C4-2B (cell line): ENCODE measurements at regions not wholly inside any gene's neighbourhood (a gene's known extent, or its start where the extent isn't known, plus 50 kb on each side); places are given as distances from the start of the nearest gene placed in this dataset.

Experiments
- H3K27ac ChIP-seq: fragments of 450-650 bp; 2 replicates; pipeline ENCODE4 v1.5.1; 2017
- ZFX ChIP-seq: fragments of 450-650 bp; IDR thresholded peaks from 2 replicates; pipeline ENCODE4 v1.6.1; 2017
- TF ChIP-seq, protein P1 (sequence below): fragments of 450-650 bp; conservative IDR thresholded peaks from 2 replicates; pipeline ENCODE4 v1.5.1; 2017; ENCODE audit warnings: mild to moderate bottlenecking

DNA sequence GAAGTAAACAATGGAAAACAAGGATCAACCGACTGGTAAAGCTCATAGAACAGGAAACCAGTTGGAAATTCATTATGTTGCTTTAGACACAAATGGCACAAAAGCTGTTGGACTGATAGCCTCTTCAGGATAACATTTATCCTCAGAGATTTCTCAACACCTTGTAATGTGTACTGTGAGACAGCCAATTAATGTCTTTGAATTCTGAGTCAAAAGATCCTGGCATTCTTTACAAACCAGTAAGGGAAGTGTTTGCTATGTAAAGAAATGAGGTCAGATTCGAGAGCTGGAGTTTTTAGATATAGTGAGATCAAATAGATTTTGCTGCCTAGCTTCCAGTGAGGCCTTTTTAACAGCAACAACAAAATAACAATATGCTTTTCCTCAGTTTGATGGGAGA lies 439.2 kb downstream of the C6orf118 start:
- TF ChIP-seq ZFX, result no peak
- TF ChIP-seq, protein P1, sequence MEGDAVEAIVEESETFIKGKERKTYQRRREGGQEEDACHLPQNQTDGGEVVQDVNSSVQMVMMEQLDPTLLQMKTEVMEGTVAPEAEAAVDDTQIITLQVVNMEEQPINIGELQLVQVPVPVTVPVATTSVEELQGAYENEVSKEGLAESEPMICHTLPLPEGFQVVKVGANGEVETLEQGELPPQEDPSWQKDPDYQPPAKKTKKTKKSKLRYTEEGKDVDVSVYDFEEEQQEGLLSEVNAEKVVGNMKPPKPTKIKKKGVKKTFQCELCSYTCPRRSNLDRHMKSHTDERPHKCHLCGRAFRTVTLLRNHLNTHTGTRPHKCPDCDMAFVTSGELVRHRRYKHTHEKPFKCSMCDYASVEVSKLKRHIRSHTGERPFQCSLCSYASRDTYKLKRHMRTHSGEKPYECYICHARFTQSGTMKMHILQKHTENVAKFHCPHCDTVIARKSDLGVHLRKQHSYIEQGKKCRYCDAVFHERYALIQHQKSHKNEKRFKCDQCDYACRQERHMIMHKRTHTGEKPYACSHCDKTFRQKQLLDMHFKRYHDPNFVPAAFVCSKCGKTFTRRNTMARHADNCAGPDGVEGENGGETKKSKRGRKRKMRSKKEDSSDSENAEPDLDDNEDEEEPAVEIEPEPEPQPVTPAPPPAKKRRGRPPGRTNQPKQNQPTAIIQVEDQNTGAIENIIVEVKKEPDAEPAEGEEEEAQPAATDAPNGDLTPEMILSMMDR, result no peak
- H3K27ac ChIP-seq, result no peak overlapping the region

DNA sequence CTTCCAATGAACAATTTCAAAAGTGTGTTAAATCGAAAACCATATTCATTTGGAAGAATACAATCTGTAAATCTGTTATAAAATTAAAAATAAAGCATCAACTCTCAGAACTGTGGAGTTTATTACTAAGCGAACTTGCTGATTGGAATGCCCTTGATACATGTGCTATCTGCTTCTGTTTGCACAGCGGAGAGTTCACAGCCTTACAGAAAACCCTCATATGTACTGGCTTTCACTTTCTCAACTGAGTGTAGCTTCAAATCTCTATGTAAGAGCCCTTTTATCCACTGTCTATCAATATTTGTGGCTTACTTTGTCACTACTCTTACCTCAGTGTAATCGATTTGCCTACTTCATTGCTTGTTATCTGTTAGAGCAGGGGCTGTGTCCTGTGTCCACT lies 447.4 kb downstream of the C6orf118 start:
- no peak for TF ChIP-seq ZFX
- TF ChIP-seq, protein P1, result no peak
- H3K27ac ChIP-seq, result no peak overlapping the region

DNA sequence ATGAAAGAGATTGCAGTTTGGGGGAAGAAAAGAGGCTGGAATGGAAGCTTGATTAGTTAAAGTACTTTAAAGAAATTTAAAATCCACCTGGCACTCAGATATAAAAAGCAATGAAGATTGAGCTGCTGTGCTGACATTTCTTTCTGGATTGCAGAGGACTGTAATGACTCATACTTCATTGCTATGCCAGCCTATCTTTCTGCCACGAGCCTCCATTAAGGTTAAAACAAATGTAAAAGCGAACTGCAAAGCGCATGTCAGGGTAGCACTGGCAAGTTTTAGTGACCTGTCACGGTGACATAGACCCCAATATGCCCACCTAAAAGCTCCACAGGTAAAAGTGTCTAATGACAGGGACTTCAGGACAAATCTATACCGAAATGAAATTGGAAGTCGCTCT lies 449.6 kb downstream of the C6orf118 start:
- TF ChIP-seq ZFX, result no peak
- TF ChIP-seq, protein P1, result no peak
- no peak overlapping the region for H3K27ac ChIP-seq

DNA sequence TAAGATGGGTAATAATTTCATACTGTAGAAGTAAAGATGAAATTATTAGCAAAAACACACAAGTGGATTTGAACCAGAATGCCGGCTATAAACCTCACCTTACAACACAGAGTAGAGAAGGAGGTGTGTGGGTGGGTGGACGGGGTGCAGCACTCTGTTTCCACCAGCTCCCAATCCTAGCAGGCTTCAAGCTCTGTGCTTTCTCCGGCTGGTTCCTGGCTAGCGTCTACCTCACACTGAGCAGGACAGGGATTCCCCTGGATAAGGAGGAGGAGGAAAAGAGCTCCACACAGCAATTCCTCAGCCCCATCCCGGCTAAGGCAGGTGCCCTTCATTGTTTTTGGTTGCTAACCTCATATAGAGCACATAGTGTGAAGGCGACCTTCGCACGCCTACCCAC lies 453.3 kb downstream of the C6orf118 start:
- H3K27ac ChIP-seq, result no peak overlapping the region
- TF ChIP-seq ZFX, result no peak
- TF ChIP-seq, protein P1, result no peak

DNA sequence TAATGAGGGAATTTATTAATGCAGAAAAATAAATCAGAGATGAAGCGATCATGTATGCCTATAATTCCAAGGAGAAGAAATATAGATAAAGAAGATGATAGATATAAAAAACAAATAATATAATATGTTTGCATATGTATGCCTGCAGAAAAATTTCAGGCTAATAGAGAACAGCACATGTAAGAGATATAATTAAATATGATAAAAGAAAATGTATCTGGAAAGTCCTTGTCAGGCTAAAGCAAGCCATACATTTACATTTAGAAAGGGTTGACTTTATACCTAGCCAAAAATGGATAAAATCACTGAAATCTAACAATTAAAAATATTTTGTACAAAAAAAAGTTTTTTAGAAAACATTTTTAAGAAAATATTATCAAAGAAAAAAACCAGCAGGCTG lies 454.1 kb downstream of the C6orf118 start:
- no peak overlapping the region for H3K27ac ChIP-seq

DNA sequence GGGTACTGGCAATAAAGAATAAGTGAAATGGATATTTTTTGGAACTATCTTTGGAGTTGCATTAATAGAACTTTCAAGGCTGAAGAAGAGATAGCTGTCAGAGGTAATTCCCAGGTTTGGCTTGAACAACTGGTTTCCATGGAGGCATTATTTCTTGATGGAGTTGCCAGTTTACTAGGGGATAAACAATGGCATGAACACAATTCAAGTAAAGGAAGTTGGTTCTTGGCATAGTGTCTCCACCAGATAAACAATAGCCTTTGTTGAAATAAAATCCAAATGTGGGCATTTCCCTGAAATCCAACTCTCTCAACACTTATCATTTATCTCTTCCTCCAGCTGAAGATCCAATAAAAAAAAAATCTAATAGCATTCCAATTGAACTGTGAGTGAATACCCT lies 454.9 kb downstream of the C6orf118 start:
- H3K27ac ChIP-seq, result no peak overlapping the region
- TF ChIP-seq, protein P1, result no peak
- no peak for TF ChIP-seq ZFX

More for the DNA sequence above, 454.1 kb downstream of the C6orf118 start:
- TF ChIP-seq, protein P1, result no peak
- TF ChIP-seq ZFX, result no peak

DNA sequence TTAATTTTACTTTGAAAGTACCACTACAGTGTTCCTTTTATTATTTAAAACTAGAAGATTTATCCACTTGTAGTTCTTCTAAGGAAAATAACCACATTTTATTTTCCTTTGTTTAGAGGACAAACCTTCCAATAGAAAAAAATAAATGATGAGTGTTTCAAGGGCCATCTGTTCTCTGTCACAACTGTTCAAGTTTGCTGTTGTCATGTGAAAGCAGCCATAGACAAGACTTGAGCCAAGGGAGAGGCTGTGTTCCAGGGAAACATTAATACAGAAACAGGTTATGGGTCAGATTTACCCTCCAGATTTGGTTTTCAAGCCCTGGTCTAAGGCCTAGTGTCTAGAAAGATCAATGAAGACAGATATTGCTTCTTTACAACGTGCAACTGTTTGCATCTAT lies 463.6 kb downstream of the C6orf118 start:
- no peak overlapping the region for H3K27ac ChIP-seq
- TF ChIP-seq ZFX, result no peak
- TF ChIP-seq, protein P1, result no peak
